CD14-positive monocyte (primary cell): ENCODE measurements at regions not wholly inside any gene's neighbourhood (a gene's known extent, or its start where the extent isn't known, plus 50 kb on each side); places are given as distances from the start of the nearest gene placed in this dataset.
A peak's percentile ranks its signal among the peaks of the same experiment; 100 is the strongest.

Source experiments
- DNase-seq, 3 donors: peaks; one replicate each; pipeline ENCODE4 v3.0.0-alpha.2; 2011 to 2022
- H2AFZ ChIP-seq: 2 replicates; pipeline ENCODE4 v1.6.0; 2012; ENCODE audit warnings: mild to moderate bottlenecking, low read depth, low read length, inconsistent platforms; ENCODE audit not compliant: insufficient read depth, poor library complexity, severe bottlenecking
- H3K27ac ChIP-seq, 2 donors: 1 replicate in 1 of 2; 2 replicates in 1 of 2; pipeline ENCODE4 v1.5.1; 2012 to 2013; ENCODE audit warnings: low read length in 2 of 2, control low read depth in 1 of 2, inconsistent platforms in 1 of 2, low read depth in 1 of 2, mild to moderate bottlenecking in 1 of 2
- H3K27me3 ChIP-seq, 2 donors: one replicate each; pipeline versions ENCODE4 v1.6.0 to v1.6.1; 2011 to 2013; ENCODE audit warnings: low read length in 2 of 2; ENCODE audit not compliant: control insufficient read depth in 2 of 2, insufficient read depth in 2 of 2
- H3K36me3 ChIP-seq, 2 donors: replicated peaks in 1 of 2; 1 replicate in 1 of 2; 2 replicates in 1 of 2; pipeline versions ENCODE4 v1.5.1 to v1.6.1; 2012 to 2013; ENCODE audit warnings: low read length in 2 of 2, control low read depth in 1 of 2, inconsistent platforms in 1 of 2, mild to moderate bottlenecking in 1 of 2; ENCODE audit not compliant: insufficient read depth in 2 of 2, control insufficient read depth in 1 of 2
- H3K4me1 ChIP-seq, 2 donors: 1 replicate in 1 of 2; 2 replicates in 1 of 2; pipeline versions ENCODE4 v1.5.1 to v1.6.1; 2012 to 2013; ENCODE audit warnings: low read length in 2 of 2, control low read depth in 1 of 2, inconsistent platforms in 1 of 2, mild to moderate bottlenecking in 1 of 2, moderate library complexity in 1 of 2; ENCODE audit not compliant: insufficient read depth in 2 of 2, control insufficient read depth in 1 of 2
- H3K4me2 ChIP-seq: replicated peaks from 2 replicates; pipeline ENCODE3; 2012; ENCODE audit warnings: low read length, moderate library complexity, mild to moderate bottlenecking; ENCODE audit not compliant: poor library complexity, severe bottlenecking; ENCODE audit errors: extremely low read depth
- H3K4me3 ChIP-seq, 3 experiments: fragments of 200-600 bp in 1 of 3; sonication (generic) in 1 of 3; replicated peaks in 1 of 3; 1 replicate in 2 of 3; 2 replicates in 1 of 3; pipeline ENCODE4 v1.5.1; 2011 to 2013; ENCODE audit warnings: low read length in 3 of 3, mild to moderate bottlenecking in 3 of 3, control low read depth in 2 of 3, low read depth in 2 of 3, inconsistent platforms in 1 of 3, moderate library complexity in 1 of 3
- H3K79me2 ChIP-seq: 2 replicates; pipeline ENCODE4 v1.6.0; 2012; ENCODE audit warnings: mild to moderate bottlenecking, control low read depth, inconsistent platforms, low read length, moderate library complexity; ENCODE audit not compliant: insufficient read depth
- H3K9ac ChIP-seq: 2 replicates; pipeline ENCODE4 v1.6.0; 2017; ENCODE audit warnings: low read length, mild to moderate bottlenecking; ENCODE audit not compliant: insufficient read depth, poor library complexity, severe bottlenecking
- H3K9me3 ChIP-seq, 2 donors: replicated peaks in 1 of 2; 1 replicate in 1 of 2; 2 replicates in 1 of 2; pipeline versions ENCODE4 v1.5.1 to v1.6.1; 2012 to 2013; ENCODE audit warnings: low read length in 2 of 2, control low read depth in 1 of 2; ENCODE audit not compliant: control insufficient read depth in 1 of 2, insufficient read depth in 1 of 2
- H4K20me1 ChIP-seq: 2 replicates; pipeline ENCODE4 v1.6.0; 2012; ENCODE audit warnings: mild to moderate bottlenecking, low read length, control low read depth, moderate library complexity; ENCODE audit not compliant: insufficient read depth
- H3K27ac Mint-ChIP-seq, 7 donors: one replicate each; pipeline ENCODE4 v1.8.0; 2020; ENCODE audit warnings: mild to moderate bottlenecking in 7 of 7, mixed read lengths in 7 of 7, moderate library complexity in 6 of 7, inconsistent platforms in 2 of 7
- H3K27me3 Mint-ChIP-seq, 3 donors: one replicate each; pipeline ENCODE4 v1.8.0; 2021 to 2022; ENCODE audit warnings: low read depth in 3 of 3, mild to moderate bottlenecking in 3 of 3, mixed read lengths in 3 of 3, moderate library complexity in 3 of 3, inconsistent platforms in 1 of 3
- H3K36me3 Mint-ChIP-seq, 2 donors: one replicate each; pipeline ENCODE4 v1.8.0; 2020; ENCODE audit warnings: mixed read lengths in 2 of 2, inconsistent platforms in 1 of 2, mild to moderate bottlenecking in 1 of 2
- H3K4me1 Mint-ChIP-seq: one replicate; pipeline ENCODE4 v1.8.0; 2020; ENCODE audit warnings: mild to moderate bottlenecking, mixed read lengths
- H3K4me3 Mint-ChIP-seq, 2 donors: one replicate each; pipeline ENCODE4 v1.8.0; 2020; ENCODE audit warnings: mild to moderate bottlenecking in 2 of 2, mixed read lengths in 2 of 2, moderate library complexity in 1 of 2
- H3K9me3 Mint-ChIP-seq, 7 donors: one replicate each; pipeline ENCODE4 v1.8.0; 2020 to 2022; ENCODE audit warnings: mixed read lengths in 7 of 7, mild to moderate bottlenecking in 6 of 7, moderate library complexity in 6 of 7, inconsistent platforms in 2 of 7
- CTCF ChIP-seq: fragments of 200-600 bp; IDR thresholded peaks from one replicate; pipeline ENCODE4 v1.8.0; 2022; ENCODE audit warnings: antibody characterized with exemption, mild to moderate bottlenecking
- WGBS: methylation state at CpG from one replicate; pipeline ENCODE4 v1.1.5; 2013; ENCODE audit warnings: missing lambda C conversion rate; ENCODE audit not compliant: insufficient coverage; 5-methylcytosine and 5-hydroxymethylcytosine counted together
- intact Hi-C, 2 donors: fragments of 100-400 bp; cut with micrococcal nuclease; formaldehyde crosslinking; loops; one replicate each; pipeline versions ENCODE4 v1.15.0 to v1.15.1; 2023

GRCh38 chrX:65837875-65838549, 170.6 kb downstream of the MSN start:
- Mint-ChIP-seq H3K36me3 (no peaks in the 10 kb centered on the region), H3K27me3 (peaks cover 0 to 37% (median 1%) of the 10 kb centered on the region in 3 donors), H3K4me3 (no peak overlapping the region), H3K9me3 (peaks cover 2 to 7% (median 4%) of the 10 kb centered on the region in 7 donors), H3K4me1 (peaks cover 9% of the 10 kb centered on the region), H3K27ac (peak overlapping the region in 1 of 7 donors; percentile 69)
- DNase-seq = no peak
- Histone ChIP-seq H2AFZ (no peak overlapping the region), H3K9me3 (no peaks in the 10 kb centered on the region), H3K9ac (no peak overlapping the region), H3K4me3 (no peak overlapping the region), H3K4me1 (no peaks in the 10 kb centered on the region), H3K79me2 (no peaks in the 10 kb centered on the region), H3K4me2 (no peak overlapping the region), H3K27ac (no peak overlapping the region), H4K20me1 (no peaks in the 10 kb centered on the region), H3K27me3 (peaks cover 0 to 15% of the 10 kb centered on the region in 2 donors), H3K36me3 (no peaks in the 10 kb centered on the region)
- 73% methylated on average over 3 of the region's 4 CpGs for WGBS
- intact Hi-C loops = no loop called here
- no peak for TF ChIP-seq CTCF

- no peak overlapping the region for H3K9ac ChIP-seq
- intact Hi-C loops = no loop called here
- peaks cover 0 to 28% of the 10 kb centered on the region in 2 donors for H3K27me3 ChIP-seq
- H2AFZ ChIP-seq = no peak overlapping the region
- H3K4me1 ChIP-seq = no peaks in the 10 kb centered on the region
- H3K4me1 Mint-ChIP-seq = no peaks in the 10 kb centered on the region
- no peaks in the 10 kb centered on the region for H3K36me3 ChIP-seq
- H3K27ac ChIP-seq = no peak overlapping the region
- no peak for DNase-seq
- H3K9me3 Mint-ChIP-seq = peaks cover 5 to 16% (median 11%) of the 10 kb centered on the region in 7 donors
- H4K20me1 ChIP-seq = no peaks in the 10 kb centered on the region
- TF ChIP-seq CTCF = no peak
- no peak overlapping the region for H3K27ac Mint-ChIP-seq
- no peaks in the 10 kb centered on the region for H3K36me3 Mint-ChIP-seq
- H3K4me3 Mint-ChIP-seq = no peak overlapping the region
- WGBS = 100% methylated on average over 1 of the region's 2 CpGs
- no peaks in the 10 kb centered on the region for H3K79me2 ChIP-seq
- H3K27me3 Mint-ChIP-seq = peaks cover 0 to 27% (median 0%) of the 10 kb centered on the region in 3 donors
- no peak overlapping the region for H3K4me3 ChIP-seq
- peaks cover 3 to 6% of the 10 kb centered on the region in 2 donors for H3K9me3 ChIP-seq
- H3K4me2 ChIP-seq = no peak overlapping the region
Measured at GRCh38 chrX:65831268-65831667, 163.8 kb downstream of the MSN start.
